HCT116 (cell line): ENCODE measurements at regions not wholly inside any gene's neighbourhood (a gene's known extent, or its start where the extent isn't known, plus 50 kb on each side); places are given as distances from the start of the nearest gene placed in this dataset.

Experiments
- ATAC-seq: fragments of 200-7000 bp; cut with Tn5 transposase; 2 replicates; pipeline ENCODE4 v1.9.1; 2020; ENCODE audit warnings: mild to moderate bottlenecking, moderate library complexity
- BruUV-seq: library from RNA; stranded (reverse); fragments of 400-500 nt; replicated peaks from 2 replicates; lab custom pipeline; 2021; lab: Mats Ljungman, UMichigan
- CTCF ChIA-PET: fragments of 300-600 bp; sonication (Branson Sonifier 250); formaldehyde crosslinking; loops from one replicate; lab custom pipeline; 2021; ENCODE audit warnings: antibody characterized with exemption; lab: Charles Lee
- POLR2A ChIA-PET: fragments of 300-600, 350-600 bp; sonication (Branson Sonifier 250); formaldehyde crosslinking; loops from one replicate; lab custom pipeline; 2021; ENCODE audit warnings: antibody characterized with exemption; lab: Charles Lee
- RAD21 ChIA-PET, 2 experiments: fragments of 300-600 bp; sonication (Branson Sonifier 250); formaldehyde crosslinking; loops; one replicate each; lab custom pipeline; 2023; ENCODE audit warnings: low total read pairs in 2 of 2; ENCODE audit not compliant: uncharacterized antibody in 2 of 2, unreplicated experiment in 2 of 2, low non-redundant PET in 1 of 2; lab: Charles Lee
- DNase-seq: peaks from one replicate; pipeline ENCODE4 v3.0.0-alpha.2; 2010; ENCODE audit warnings: low read depth, low spot score
- H2AFZ ChIP-seq: fragments of 200-600 bp; shearing (Covaris generic), sonication (generic); 2 replicates; pipeline ENCODE4 v1.6.1; 2017; ENCODE audit warnings: low read depth, mixed run types, mixed read lengths, antibody characterized with exemption, low read length; ENCODE audit not compliant: poor library complexity, severe bottlenecking
- H3K27ac ChIP-seq: 2 replicates; pipeline ENCODE4 v1.5.1; 2012; ENCODE audit warnings: low read depth, low read length
- H3K27me3 ChIP-seq: fragments of 200-600 bp; sonication (generic); 2 replicates; pipeline ENCODE4 v1.6.1; 2016; ENCODE audit warnings: mixed run types, low read length, mixed read lengths; ENCODE audit not compliant: insufficient read depth
- H3K36me3 ChIP-seq, 2 experiments: fragments of 200-500 bp in 1 of 2; fragments of 200-600 bp in 1 of 2; sonication (Bioruptor generic) in 1 of 2; sonication (generic) in 1 of 2; 2 replicates each; pipeline versions ENCODE4 v1.5.1 to v1.6.1; 2014 to 2016; ENCODE audit warnings: low read length in 2 of 2, inconsistent platforms in 1 of 2, mixed read lengths in 1 of 2, mixed run types in 1 of 2; ENCODE audit not compliant: insufficient read depth in 2 of 2, control insufficient read depth in 1 of 2
- H3K4me1 ChIP-seq, 2 experiments: fragments of 200-600 bp in 1 of 2; sonication (generic) in 1 of 2; 2 replicates each; pipeline versions ENCODE4 v1.5.1 to v1.6.1; 2012 to 2017; ENCODE audit warnings: low read length in 2 of 2, inconsistent platforms in 1 of 2, mild to moderate bottlenecking in 1 of 2, mixed read lengths in 1 of 2, mixed run types in 1 of 2, moderate library complexity in 1 of 2; ENCODE audit not compliant: insufficient read depth in 2 of 2, control insufficient read depth in 1 of 2
- H3K4me2 ChIP-seq: fragments of 200-600 bp; sonication (generic); 2 replicates; pipeline ENCODE4 v1.6.1; 2017; ENCODE audit warnings: mixed run types, low read length, mixed read lengths
- H3K4me3 ChIP-seq, 2 experiments: fragments of 200-600 bp in 1 of 2; sonication (generic) in 1 of 2; replicated peaks in 1 of 2; 2 replicates each; pipeline ENCODE4 v1.5.1; 2011 to 2016; ENCODE audit warnings: low read length in 2 of 2, control low read depth in 1 of 2, low read depth in 1 of 2, mild to moderate bottlenecking in 1 of 2, mixed read lengths in 1 of 2, mixed run types in 1 of 2
- H3K79me2 ChIP-seq: fragments of 200-600 bp; sonication (generic); 2 replicates; pipeline ENCODE4 v1.6.1; 2017; ENCODE audit warnings: mild to moderate bottlenecking, mixed run types, low read length, moderate library complexity, mixed read lengths; ENCODE audit not compliant: insufficient read depth
- H3K9ac ChIP-seq: fragments of 200-600 bp; sonication (generic); 2 replicates; pipeline ENCODE4 v1.6.1; 2016; ENCODE audit warnings: low read length, mixed read lengths
- H3K9me2 ChIP-seq: fragments of 200-600 bp; sonication (generic), shearing (Covaris generic); 2 replicates; pipeline ENCODE4 v1.6.1; 2017; ENCODE audit warnings: mixed run types, mild to moderate bottlenecking, moderate library complexity; ENCODE audit not compliant: insufficient read depth
- H3K9me3 ChIP-seq, 2 experiments: fragments of 200-500 bp in 1 of 2; fragments of 200-600 bp in 1 of 2; sonication (Bioruptor generic) in 1 of 2; sonication (generic) in 1 of 2; 2 replicates each; pipeline ENCODE4 v1.6.1; 2014 to 2017; ENCODE audit warnings: low read length in 2 of 2, mixed read lengths in 2 of 2, inconsistent platforms in 1 of 2, low read depth in 1 of 2, mild to moderate bottlenecking in 1 of 2, mixed run types in 1 of 2, moderate library complexity in 1 of 2; ENCODE audit not compliant: control insufficient read depth in 1 of 2, insufficient read depth in 1 of 2
- H4K20me1 ChIP-seq: fragments of 200-600 bp; sonication (generic), shearing (Covaris generic); 2 replicates; pipeline ENCODE4 v1.6.1; 2017; ENCODE audit warnings: mixed run types, mild to moderate bottlenecking, moderate library complexity; ENCODE audit not compliant: insufficient read depth
- CEBPB ChIP-seq: IDR thresholded peaks from 2 replicates; pipeline ENCODE4 v1.6.1; 2012; ENCODE audit warnings: low read depth
- EZH2 ChIP-seq: fragments of 200-600 bp; sonication (generic); IDR thresholded peaks from 2 replicates; pipeline ENCODE4 v1.6.1; 2017; ENCODE audit warnings: antibody characterized with exemption, mixed run types
- EZH2phosphoT487 ChIP-seq: fragments of 200-600 bp; IDR thresholded peaks from 2 replicates; pipeline ENCODE4 v1.6.1; 2018; ENCODE audit warnings: antibody characterized with exemption, borderline replicate concordance
- FOSL1 ChIP-seq: IDR thresholded peaks from 2 replicates; pipeline ENCODE4 v1.6.1; 2012; ENCODE audit warnings: low read depth
- JUND ChIP-seq: IDR thresholded peaks from 2 replicates; pipeline ENCODE4 v1.6.1; 2012
- MAX ChIP-seq: IDR thresholded peaks from 2 replicates; pipeline ENCODE4 v1.6.1; 2012
- POLR2A ChIP-seq: IDR thresholded peaks from 2 replicates; pipeline ENCODE4 v1.7.0; 2011; ENCODE audit warnings: borderline replicate concordance; ENCODE audit not compliant: insufficient read depth, insufficient read length; ENCODE audit errors: extremely low read depth
- POLR2AphosphoS5 ChIP-seq: IDR thresholded peaks from 2 replicates; pipeline ENCODE4 v1.6.1; 2011; ENCODE audit warnings: mild to moderate bottlenecking, low read depth, low read length, moderate library complexity
- REST ChIP-seq: IDR thresholded peaks from 2 replicates; pipeline ENCODE4 v1.6.1; 2012; ENCODE audit warnings: low read depth
- SP1 ChIP-seq: IDR thresholded peaks from 2 replicates; pipeline ENCODE4 v1.6.1; 2012; ENCODE audit warnings: low read depth
- ZBTB33 ChIP-seq: IDR thresholded peaks from 2 replicates; pipeline ENCODE4 v1.6.1; 2011; ENCODE audit warnings: mild to moderate bottlenecking, low read length, moderate library complexity; ENCODE audit not compliant: insufficient replicate concordance; ENCODE audit errors: extremely low read depth
- ZFX ChIP-seq: fragments of 450-650 bp; IDR thresholded peaks from 2 replicates; pipeline ENCODE4 v1.6.1; 2017
- intact Hi-C: fragments of 100-400 bp; cut with micrococcal nuclease; formaldehyde crosslinking; loops from 2 replicates; pipeline ENCODE4 v1.10.0; 2022

GRCh38 chr3:7847021-7847420 lies 654.6 kb upstream of the LMCD1 start:
- ChIA-PET RAD21 (no interaction called here), CTCF (no interaction called here), POLR2A (no interaction called here)
- no peak for ATAC-seq
- no peak overlapping the region for H3K4me3 ChIP-seq
- H3K79me2 ChIP-seq, result no peaks in the 10 kb centered on the region
- intact Hi-C loops, result no loop called here
- no peaks in the 10 kb centered on the region for H3K36me3 ChIP-seq
- TF ChIP-seq EZH2phosphoT487 (no peak), POLR2AphosphoS5 (no peak), ZBTB33 (no peak), EZH2 (no peak), FOSL1 (no peak), SP1 (no peak), MAX (no peak), CEBPB (no peak), ZFX (no peak), REST (no peak), JUND (no peak), POLR2A (no peak)
- TF ChIP-seq, all 23 proteins: peak for 0
- no TSS peak for BruUV-seq
- Histone ChIP-seq H2AFZ (no peak overlapping the region), H3K9me3 (no peaks in the 10 kb centered on the region), H3K4me1 (no peaks in the 10 kb centered on the region), H3K27me3 (no peaks in the 10 kb centered on the region), H3K9me2 (no peaks in the 10 kb centered on the region), H4K20me1 (no peaks in the 10 kb centered on the region), H3K27ac (no peak overlapping the region), H3K9ac (no peak overlapping the region), H3K4me2 (no peak overlapping the region)
- no peak for DNase-seq
